Keratinocyte (primary cell): ENCODE measurements at regions not wholly inside any gene's neighbourhood (a gene's known extent, or its start where the extent isn't known, plus 50 kb on each side); places are given as distances from the start of the nearest gene placed in this dataset.

Source experiments
- DNase-seq: peaks from one replicate; pipeline ENCODE4 v3.0.0-alpha.2; 2011; ENCODE audit warnings: low read depth, missing footprints, low spot score
- FAIRE-seq: peaks from 2 replicates; lab custom pipeline; 2011; peaks lifted over from hg19 to GRCh38; lab: Jason Lieb, UNC
- H2AFZ ChIP-seq: 2 replicates; pipeline ENCODE4 v1.6.0; 2012; ENCODE audit warnings: low read length, control low read depth, inconsistent platforms; ENCODE audit not compliant: control insufficient read depth
- H3K27ac ChIP-seq: 2 replicates; pipeline ENCODE4 v1.5.1; 2011; ENCODE audit warnings: low read length; ENCODE audit not compliant: control insufficient read depth, insufficient read depth
- H3K27me3 ChIP-seq: 3 replicates; pipeline ENCODE4 v1.6.0; 2011; ENCODE audit warnings: low read length; ENCODE audit not compliant: control insufficient read depth, insufficient read depth; ENCODE audit errors: extremely low read depth
- H3K36me3 ChIP-seq, 2 experiments: 2 replicates in 1 of 2; 3 replicates in 1 of 2; pipeline ENCODE4 v1.5.1; 2011; ENCODE audit warnings: low read length in 2 of 2, mild to moderate bottlenecking in 1 of 2; ENCODE audit not compliant: control insufficient read depth in 2 of 2, insufficient read depth in 2 of 2; ENCODE audit errors: extremely low read depth in 1 of 2
- H3K4me1 ChIP-seq: 3 replicates; pipeline ENCODE4 v1.5.1; 2011; ENCODE audit warnings: low read length; ENCODE audit not compliant: control insufficient read depth, insufficient read depth; ENCODE audit errors: extremely low read depth
- H3K4me2 ChIP-seq: 3 replicates; pipeline ENCODE4 v1.6.0; 2011; ENCODE audit warnings: low read depth, low read length; ENCODE audit not compliant: control insufficient read depth, insufficient read depth; ENCODE audit errors: extremely low read depth
- H3K4me3 ChIP-seq, 3 experiments: fragments of 200-600 bp in 1 of 3; sonication (generic) in 1 of 3; 2 replicates in 2 of 3; 3 replicates in 1 of 3; pipeline ENCODE4 v1.5.1; 2011 to 2016; ENCODE audit warnings: low read length in 3 of 3, mild to moderate bottlenecking in 3 of 3, control low read depth in 2 of 3, inconsistent platforms in 1 of 3, low read depth in 1 of 3, mixed read lengths in 1 of 3, mixed run types in 1 of 3, moderate library complexity in 1 of 3; ENCODE audit not compliant: control insufficient read depth in 2 of 3, insufficient read depth in 2 of 3; ENCODE audit errors: extremely low read depth in 1 of 3
- H3K79me2 ChIP-seq: 2 replicates; pipeline ENCODE4 v1.6.0; 2012; ENCODE audit warnings: low read length; ENCODE audit not compliant: control insufficient read depth, insufficient read depth
- H3K9ac ChIP-seq: 3 replicates; pipeline ENCODE4 v1.6.0; 2011; ENCODE audit warnings: low read length; ENCODE audit not compliant: control insufficient read depth, insufficient read depth; ENCODE audit errors: extremely low read depth
- H3K9me1 ChIP-seq: 3 replicates; pipeline ENCODE4 v1.6.0; 2011; ENCODE audit warnings: low read length; ENCODE audit not compliant: control insufficient read depth, insufficient read depth; ENCODE audit errors: extremely low read depth
- H3K9me3 ChIP-seq: 2 replicates; pipeline ENCODE4 v1.5.1; 2012; ENCODE audit warnings: low read depth, low read length; ENCODE audit not compliant: control insufficient read depth
- H4K20me1 ChIP-seq: 3 replicates; pipeline ENCODE4 v1.6.0; 2011; ENCODE audit warnings: low read length; ENCODE audit not compliant: control insufficient read depth, insufficient read depth; ENCODE audit errors: extremely low read depth
- EZH2 ChIP-seq: IDR thresholded peaks from one replicate; pipeline ENCODE4 v1.6.1; 2012; ENCODE audit warnings: inconsistent platforms, mild to moderate bottlenecking, low read length, moderate library complexity
- dilution Hi-C: fragments of 300-500 bp; cut with MboI; formaldehyde crosslinking; loops from one replicate; pipeline ENCODE4 v1.7.0; 2020; ENCODE audit warnings: low sequenced_read_pairs; ENCODE audit not compliant: extremely low pct_ligation_motif_present
- TF ChIP-seq, protein P1 (sequence below), 3 experiments: IDR thresholded peaks in 1 of 3; conservative IDR thresholded peaks in 1 of 3; optimal IDR thresholded peaks in 1 of 3; 2 replicates in 2 of 3; 3 replicates in 1 of 3; pipeline versions ENCODE3 to v1.5.1; 2011; ENCODE audit warnings: low read length in 3 of 3, mild to moderate bottlenecking in 3 of 3, moderate library complexity in 2 of 3, control low read depth in 1 of 3, inconsistent platforms in 1 of 3; ENCODE audit not compliant: insufficient read depth in 2 of 3; ENCODE audit errors: extremely low read depth in 1 of 3

DNA sequence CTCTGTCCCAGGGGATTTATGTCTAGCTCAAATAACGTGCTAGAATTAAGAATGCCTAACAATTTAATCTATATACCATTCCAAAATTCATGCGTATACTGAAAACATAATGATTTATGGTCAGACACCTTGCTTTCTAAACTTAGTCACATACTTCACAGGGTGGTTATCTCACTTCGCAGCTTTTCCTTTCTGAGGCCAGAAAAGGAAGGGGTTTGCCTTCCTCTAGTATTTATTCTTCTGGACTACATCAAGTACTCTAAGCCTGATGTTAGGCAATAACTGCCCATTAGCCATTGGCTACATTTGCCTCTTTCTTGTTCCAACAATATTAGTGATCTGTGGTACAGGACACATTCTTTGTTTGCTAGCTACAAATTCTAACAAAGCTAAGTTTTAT is 72.6 kb upstream of the FHIP2A start:
- no peaks in the 10 kb centered on the region for H3K9me1 ChIP-seq
- H3K79me2 ChIP-seq, result no peaks in the 10 kb centered on the region
- FAIRE-seq (no peak), DNase-seq (no peak)
- dilution Hi-C loops, result no loop called here
- H3K4me1 ChIP-seq, result no peaks in the 10 kb centered on the region
- H3K36me3 ChIP-seq, result no peaks in the 10 kb centered on the region
- no peak overlapping the region for H3K4me2 ChIP-seq
- no peak overlapping the region for H3K9ac ChIP-seq
- H3K27ac ChIP-seq, result no peak overlapping the region
- no peak overlapping the region for H2AFZ ChIP-seq
- no peaks in the 10 kb centered on the region for H3K9me3 ChIP-seq
- no peak for TF ChIP-seq EZH2
- TF ChIP-seq, protein P1, sequence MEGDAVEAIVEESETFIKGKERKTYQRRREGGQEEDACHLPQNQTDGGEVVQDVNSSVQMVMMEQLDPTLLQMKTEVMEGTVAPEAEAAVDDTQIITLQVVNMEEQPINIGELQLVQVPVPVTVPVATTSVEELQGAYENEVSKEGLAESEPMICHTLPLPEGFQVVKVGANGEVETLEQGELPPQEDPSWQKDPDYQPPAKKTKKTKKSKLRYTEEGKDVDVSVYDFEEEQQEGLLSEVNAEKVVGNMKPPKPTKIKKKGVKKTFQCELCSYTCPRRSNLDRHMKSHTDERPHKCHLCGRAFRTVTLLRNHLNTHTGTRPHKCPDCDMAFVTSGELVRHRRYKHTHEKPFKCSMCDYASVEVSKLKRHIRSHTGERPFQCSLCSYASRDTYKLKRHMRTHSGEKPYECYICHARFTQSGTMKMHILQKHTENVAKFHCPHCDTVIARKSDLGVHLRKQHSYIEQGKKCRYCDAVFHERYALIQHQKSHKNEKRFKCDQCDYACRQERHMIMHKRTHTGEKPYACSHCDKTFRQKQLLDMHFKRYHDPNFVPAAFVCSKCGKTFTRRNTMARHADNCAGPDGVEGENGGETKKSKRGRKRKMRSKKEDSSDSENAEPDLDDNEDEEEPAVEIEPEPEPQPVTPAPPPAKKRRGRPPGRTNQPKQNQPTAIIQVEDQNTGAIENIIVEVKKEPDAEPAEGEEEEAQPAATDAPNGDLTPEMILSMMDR (optimal IDR thresholded peaks at IDR 0.05 in 1 of 3, IDR thresholded peaks at IDR 0.05 in 1 of 3, conservative IDR thresholded peaks at IDR 0.05 in 1 of 3; ENCODE audit: extremely low read depth in 1 of 3, insufficient read depth in 2 of 3, low read length in 3 of 3), result no peak
- H3K4me3 ChIP-seq, result no peak overlapping the region
- peaks cover 3% of the 10 kb centered on the region for H3K27me3 ChIP-seq
- no peaks in the 10 kb centered on the region for H4K20me1 ChIP-seq

GRCh38 chr10:114749510-114749909 is 72.1 kb upstream of the FHIP2A start:
- H3K4me2 ChIP-seq, result no peak overlapping the region
- no peaks in the 10 kb centered on the region for H4K20me1 ChIP-seq
- TF ChIP-seq, protein P1 (optimal IDR thresholded peaks at IDR 0.05 in 1 of 3, IDR thresholded peaks at IDR 0.05 in 1 of 3, conservative IDR thresholded peaks at IDR 0.05 in 1 of 3; ENCODE audit: extremely low read depth in 1 of 3, insufficient read depth in 2 of 3, low read length in 3 of 3), result no peak
- no peak for TF ChIP-seq EZH2
- H2AFZ ChIP-seq, result no peak overlapping the region
- peaks cover 3% of the 10 kb centered on the region for H3K4me1 ChIP-seq
- DNase-seq, result no peak
- H3K9ac ChIP-seq, result no peak overlapping the region
- H3K4me3 ChIP-seq, result no peak overlapping the region
- no peaks in the 10 kb centered on the region for H3K9me3 ChIP-seq
- no peaks in the 10 kb centered on the region for H3K9me1 ChIP-seq
- H3K27me3 ChIP-seq, result peaks cover 3% of the 10 kb centered on the region
- FAIRE-seq, result no peak
- H3K27ac ChIP-seq, result no peak overlapping the region
- dilution Hi-C loops, result no loop called here
- H3K79me2 ChIP-seq, result no peaks in the 10 kb centered on the region
- H3K36me3 ChIP-seq, result no peaks in the 10 kb centered on the region
